Renal cortical epithelial cell (primary cell): ENCODE measurements at regions not wholly inside any gene's neighbourhood (a gene's known extent, or its start where the extent isn't known, plus 50 kb on each side); places are given as distances from the start of the nearest gene placed in this dataset.
"Not testable (repeated sequence)": the region's sequence is repeated elsewhere in the genome, so short reads cannot be mapped to it uniquely, and the experiment has no call there.

Source experiments
- DNase-seq: peaks from one replicate; pipeline ENCODE4 v3.0.0-alpha.2; 2011; ENCODE audit warnings: low read depth

GRCh38 chr10:37067576-37067975 lies 57.8 kb upstream of the ANKRD30A start:
- no peak for DNase-seq

- DNase-seq = not testable (repeated sequence)
Measured at GRCh38 chr10:37062296-37062695, 63.1 kb upstream of the ANKRD30A start.

- no peak for DNase-seq
Measured at GRCh38 chr10:37057261-37057660, 68.1 kb upstream of the ANKRD30A start.

DNA sequence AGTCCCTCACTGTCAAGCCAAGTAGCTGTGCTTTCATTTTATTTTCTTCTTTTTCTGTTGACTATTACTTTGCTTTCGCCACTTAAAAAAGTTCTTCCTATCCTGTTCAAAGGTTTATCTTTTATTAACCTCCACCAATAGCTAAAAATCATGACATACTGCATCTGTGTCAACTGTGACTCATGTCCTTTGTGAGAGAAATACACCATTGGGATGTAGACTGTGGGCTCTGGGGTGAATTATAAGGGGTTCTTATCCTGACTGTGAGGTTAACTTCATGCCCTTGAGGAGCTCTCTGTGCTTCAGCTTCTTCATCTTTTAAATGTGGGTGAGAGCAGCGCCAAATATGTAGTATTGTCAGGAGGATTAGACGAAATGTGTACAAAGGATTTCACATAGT lies 71.9 kb upstream of the ANKRD30A start:
- no peak for DNase-seq

DNA sequence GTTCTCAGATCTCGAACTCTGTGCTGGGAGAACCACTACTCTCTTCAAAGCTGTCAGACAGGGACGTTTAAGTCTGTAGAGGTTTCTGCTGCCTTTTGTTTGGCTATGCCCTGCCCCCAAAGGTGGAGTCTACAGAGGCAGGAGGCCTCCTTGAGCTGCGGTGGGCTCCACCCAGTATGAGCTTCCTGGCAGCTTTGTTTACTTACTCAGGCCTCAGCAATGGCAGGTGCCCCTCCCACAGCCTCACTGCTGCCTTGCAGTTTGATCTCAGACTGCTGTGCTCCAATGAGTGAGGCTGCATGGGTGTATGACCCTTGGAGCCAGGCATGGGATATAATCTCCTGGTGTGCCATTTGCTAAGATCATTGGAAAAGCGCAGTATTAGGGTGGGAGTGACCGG lies 75.4 kb upstream of the ANKRD30A start:
- not testable (repeated sequence) for DNase-seq

DNA sequence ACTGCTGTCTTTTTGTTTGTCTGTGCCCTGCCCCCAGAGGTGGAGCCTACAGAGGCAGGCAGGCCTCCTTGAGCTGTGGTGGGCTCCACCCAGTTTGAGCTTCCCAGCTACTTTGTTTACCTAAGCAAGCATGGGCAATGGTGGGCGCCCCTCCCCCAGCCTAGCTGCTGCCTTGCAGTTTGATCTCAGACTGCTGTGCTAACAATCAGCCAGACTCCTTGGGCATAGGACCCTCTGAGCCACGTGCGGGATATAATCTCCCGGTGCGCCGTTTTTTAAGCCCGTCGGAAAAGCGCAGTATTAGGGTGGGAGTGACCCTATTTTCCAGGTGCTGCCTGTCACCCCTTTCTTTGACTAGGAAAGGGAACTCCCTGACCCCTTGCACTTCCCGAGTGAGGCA lies 81.1 kb upstream of the ANKRD30A start:
- DNase-seq = not testable (repeated sequence)

- DNase-seq = no peak
Measured at GRCh38 chr10:37035853-37036252, 89.5 kb upstream of the ANKRD30A start.

GRCh38 chr10:37015498-37015897 lies 109.9 kb upstream of the ANKRD30A start:
- DNase-seq = no peak

GRCh38 chr10:37010741-37011140 lies 114.7 kb upstream of the ANKRD30A start:
- DNase-seq = no peak

DNA sequence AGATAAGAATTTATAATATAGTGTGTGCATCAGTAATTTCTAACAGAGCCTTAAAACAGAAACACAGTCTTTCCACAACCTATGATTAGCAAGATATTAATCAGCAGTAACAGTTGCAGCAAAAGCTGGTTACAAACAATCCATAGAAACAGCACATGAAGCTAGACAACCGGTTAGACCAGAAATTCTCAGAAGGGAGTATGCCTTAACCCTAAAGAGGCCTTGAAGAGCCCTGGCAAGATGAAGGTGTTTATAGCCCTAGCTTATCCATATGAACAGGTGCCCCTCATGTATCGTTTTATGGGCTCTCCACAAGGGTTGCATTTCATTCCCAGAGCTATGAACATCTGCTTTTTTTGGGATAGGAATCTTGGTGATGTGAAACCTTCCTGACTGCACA lies 117.1 kb upstream of the ANKRD30A start:
- DNase-seq = not testable (repeated sequence)

DNA sequence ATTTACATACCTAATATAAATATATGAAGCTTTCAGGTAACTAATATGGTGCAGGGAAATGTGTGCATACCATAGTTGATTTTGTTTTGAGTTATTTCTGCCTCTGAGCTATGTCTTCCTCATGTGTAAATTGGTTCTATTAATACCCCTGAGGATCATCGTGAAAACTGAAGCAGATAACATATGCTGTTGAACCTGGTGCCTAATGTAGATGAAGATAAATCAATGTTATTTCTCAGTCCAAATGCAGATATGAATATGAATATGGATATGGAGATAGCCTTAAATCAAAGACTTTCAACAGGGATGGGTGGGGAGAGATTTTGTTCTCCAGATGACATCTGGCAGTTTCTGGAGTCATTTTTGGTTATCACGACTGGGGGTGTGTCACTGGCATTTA lies 122.3 kb upstream of the ANKRD30A start:
- no peak for DNase-seq

- DNase-seq = not testable (repeated sequence)
Measured at GRCh38 chr10:36995806-36996205, 129.6 kb upstream of the ANKRD30A start.

GRCh38 chr10:36994886-36995285 lies 130.5 kb upstream of the ANKRD30A start:
- DNase-seq = no peak

- no peak for DNase-seq
Measured at GRCh38 chr10:36989233-36989632, 136.2 kb upstream of the ANKRD30A start.

DNA sequence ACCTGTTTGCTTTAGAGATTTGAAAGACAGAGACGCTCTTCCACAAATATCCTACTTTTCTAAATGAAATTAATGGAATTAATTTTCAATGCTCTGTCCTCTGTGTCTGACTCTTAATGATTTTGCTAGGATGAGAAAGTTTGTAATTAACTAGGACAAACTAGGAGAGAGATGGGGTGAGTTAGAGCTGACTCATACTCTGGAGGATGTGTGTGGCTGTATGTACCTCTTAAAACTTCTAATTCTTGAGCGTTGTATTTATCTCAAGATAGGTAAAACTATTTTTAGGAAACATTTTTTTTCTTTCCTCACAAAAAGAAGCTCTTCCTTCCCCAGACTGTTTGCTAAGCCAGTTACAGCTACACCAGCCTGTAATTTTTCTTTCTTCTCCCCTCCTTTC lies 178.8 kb upstream of the ANKRD30A start:
- DNase-seq = no peak

DNA sequence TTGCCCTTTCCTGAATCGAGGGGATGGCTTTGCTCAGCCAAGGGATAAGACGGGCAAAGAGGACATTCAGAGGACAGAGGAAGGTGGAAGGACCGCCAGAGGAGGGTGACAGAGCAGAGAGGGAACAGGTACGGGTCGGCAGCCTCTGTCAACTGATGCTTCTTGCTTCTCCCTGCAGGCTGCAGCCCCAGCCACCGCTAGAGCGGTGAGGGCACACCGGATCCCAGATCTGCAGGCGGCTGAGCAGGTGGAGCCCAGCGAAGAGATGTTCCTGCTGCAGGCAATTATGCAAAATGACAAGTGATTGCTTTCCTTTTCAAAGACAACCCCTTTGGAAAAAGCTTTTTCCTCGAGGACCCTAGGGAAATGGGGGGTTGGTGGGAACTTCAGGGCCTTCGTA lies 181.9 kb upstream of the ANKRD30A start:
- DNase-seq = no peak

DNA sequence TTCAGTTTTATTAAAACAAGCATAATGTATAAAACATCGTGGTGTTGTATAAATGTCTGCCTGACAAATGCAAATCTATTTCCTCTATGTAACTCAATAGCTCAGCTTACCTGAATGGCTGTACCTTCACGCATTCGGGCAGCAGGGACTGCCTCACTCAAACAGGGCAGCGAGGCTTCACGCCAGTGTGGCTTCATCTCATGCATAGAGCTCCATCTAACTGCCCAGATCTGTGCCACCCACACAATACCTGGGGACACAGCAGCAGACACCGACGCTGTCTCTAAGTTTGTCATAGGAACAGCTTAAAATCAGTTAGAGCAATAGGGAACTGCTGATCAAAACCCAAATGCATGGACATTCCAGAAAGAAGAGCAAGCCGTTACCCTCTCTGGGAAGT lies 182.8 kb upstream of the ANKRD30A start:
- no peak for DNase-seq

- no peak for DNase-seq
Measured at GRCh38 chr10:36903040-36903439, 222.4 kb upstream of the ANKRD30A start.

DNA sequence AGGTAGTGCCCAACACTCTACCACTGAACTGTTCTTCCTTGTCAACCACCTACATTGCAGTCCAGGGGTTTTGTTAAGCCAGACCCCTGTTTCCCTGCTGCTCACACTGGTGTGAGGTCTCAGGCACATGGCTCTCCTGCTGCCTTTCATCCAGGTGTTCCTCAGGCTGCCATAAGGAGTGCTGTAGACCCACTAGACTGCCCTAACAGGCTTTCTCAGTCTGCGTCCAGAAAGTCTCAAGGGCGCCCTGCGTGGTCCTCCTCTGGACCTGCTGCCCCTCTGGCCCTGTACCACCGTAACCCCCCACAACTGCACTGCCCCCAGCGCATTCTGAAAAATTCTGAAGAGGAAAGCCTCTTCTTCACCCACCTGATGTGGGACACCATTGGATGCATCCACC lies 225.7 kb upstream of the ANKRD30A start:
- DNase-seq = no peak

- DNase-seq = peak; percentile 29
Measured at GRCh38 chr10:36888925-36889573, 236.3 kb upstream of the ANKRD30A start.

DNA sequence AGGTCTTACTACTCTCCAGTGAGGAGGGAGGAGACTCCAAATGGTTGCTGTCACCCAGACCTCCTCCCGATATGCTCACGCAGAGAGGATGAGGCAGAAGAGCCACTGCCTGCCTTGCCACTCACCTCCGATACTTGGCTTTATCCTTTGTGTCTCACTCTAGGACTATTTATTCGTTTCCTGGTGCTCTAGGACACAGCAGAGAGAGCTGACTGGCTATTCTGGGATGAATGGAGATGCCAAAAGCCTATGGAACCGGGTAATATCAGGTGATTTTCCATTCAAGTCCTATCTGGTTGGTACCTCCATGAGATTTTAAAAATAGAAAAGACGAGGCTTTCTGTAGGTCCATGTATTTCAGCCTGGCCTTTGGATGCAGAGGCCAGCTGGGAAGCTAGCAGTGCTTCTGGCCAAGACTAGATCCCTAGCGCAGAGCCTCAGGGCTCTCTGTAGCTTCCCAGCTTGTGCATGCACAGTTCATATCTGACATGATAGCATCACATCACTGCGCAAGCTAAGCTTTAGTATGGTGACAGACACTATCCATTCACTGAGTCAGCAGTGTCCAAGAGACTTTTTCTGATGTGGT lies 239.0 kb upstream of the ANKRD30A start:
- no peak for DNase-seq

DNA sequence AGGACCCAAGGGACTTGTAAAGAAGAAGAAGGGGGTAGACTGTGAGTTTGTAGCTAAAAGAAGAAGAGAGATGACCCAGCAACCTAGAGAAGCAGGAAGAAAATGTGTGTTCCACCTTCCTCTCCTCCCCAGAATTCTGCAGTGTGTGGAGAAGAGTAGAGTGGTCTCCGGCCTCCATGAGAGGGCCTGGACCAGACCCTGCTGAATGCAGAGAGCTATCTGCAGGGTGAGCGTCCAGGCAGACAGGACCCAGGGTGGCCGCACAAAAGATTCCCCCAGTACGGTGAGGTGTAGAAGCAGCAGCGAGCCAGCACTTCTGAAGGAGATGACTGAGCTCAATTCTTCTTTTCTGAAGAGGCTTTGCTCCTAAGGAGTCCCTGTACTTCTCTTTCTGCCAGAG lies 239.7 kb upstream of the ANKRD30A start:
- DNase-seq = no peak

GRCh38 chr10:36882781-36883180 lies 242.6 kb upstream of the ANKRD30A start:
- no peak for DNase-seq

- DNase-seq = peak; percentile 27
Measured at GRCh38 chr10:36880898-36881297, 244.5 kb upstream of the ANKRD30A start.
